Activated B cell treated with CpG ODN at 0.5 μM for 24 hours (primary cell): ENCODE measurements at regions not wholly inside any gene's neighbourhood (a gene's known extent, or its start where the extent isn't known, plus 50 kb on each side); places are given as distances from the start of the nearest gene placed in this dataset.

ENCODE experiments used
- ATAC-seq: fragments of 200-7000 bp; cut with Tn5 transposase; one replicate; pipeline ENCODE4 v1.10.0; 2021; ENCODE audit warnings: low read depth, mild to moderate bottlenecking, moderate library complexity
- CTCF ChIA-PET: fragments of 350-600 bp; sonication (Branson Sonifier 250); formaldehyde crosslinking; loops from one replicate; lab custom pipeline; 2021; ENCODE audit warnings: antibody characterized with exemption; lab: Charles Lee
- POLR2A ChIA-PET: fragments of 350-600 bp; sonication (Branson Sonifier 250); formaldehyde crosslinking; loops from one replicate; lab custom pipeline; 2021; ENCODE audit warnings: antibody characterized with exemption; lab: Charles Lee
- DNase-seq: peaks from one replicate; pipeline ENCODE4 v3.0.0; 2022
- H3K27ac Mint-ChIP-seq: one replicate; pipeline ENCODE4 v1.8.0; 2020; ENCODE audit warnings: mixed read lengths
- H3K27me3 Mint-ChIP-seq: one replicate; pipeline ENCODE4 v1.8.0; 2021; ENCODE audit warnings: mixed read lengths
- H3K36me3 Mint-ChIP-seq: one replicate; pipeline ENCODE4 v1.8.0; 2021; ENCODE audit warnings: low read depth, mixed read lengths
- H3K4me1 Mint-ChIP-seq: one replicate; pipeline ENCODE4 v1.8.0; 2021; ENCODE audit warnings: mixed read lengths
- H3K4me3 Mint-ChIP-seq: one replicate; pipeline ENCODE4 v1.8.0; 2020; ENCODE audit warnings: mild to moderate bottlenecking, mixed read lengths
- H3K9me3 Mint-ChIP-seq: one replicate; pipeline ENCODE4 v1.8.0; 2020; ENCODE audit warnings: mixed read lengths
- intact Hi-C: fragments of 100-400 bp; cut with micrococcal nuclease; formaldehyde crosslinking; loops from one replicate; pipeline ENCODE4 v1.15.1; 2024
- TF ChIP-seq, protein P1 (sequence below): fragments of 200-600 bp; IDR thresholded peaks from one replicate; pipeline ENCODE4 v1.8.0; 2022; ENCODE audit warnings: antibody characterized with exemption, mild to moderate bottlenecking

DNA sequence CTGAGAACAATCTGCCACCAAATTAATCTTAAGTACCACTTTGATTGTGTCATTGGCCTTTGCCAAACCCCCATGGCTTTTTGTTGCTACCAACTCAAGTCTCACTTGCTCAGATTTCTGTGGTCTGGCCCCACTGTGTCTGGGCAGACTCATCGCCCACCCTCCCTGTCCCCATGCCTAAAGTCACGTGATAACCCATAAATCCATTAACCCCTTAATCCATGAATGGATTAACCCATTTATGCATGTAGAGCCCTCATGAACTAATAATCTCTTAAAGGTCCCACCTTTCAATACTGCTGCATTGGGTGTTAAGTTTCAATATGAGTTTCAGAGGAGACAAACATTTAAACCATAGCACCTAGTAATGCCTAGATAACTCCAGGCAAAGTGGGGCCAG lies 78.5 kb upstream of the BLTP1 start:
- no peaks in the 10 kb centered on the region for H3K9me3 Mint-ChIP-seq
- CTCF ChIA-PET: no interaction called here
- no peak for DNase-seq

DNA sequence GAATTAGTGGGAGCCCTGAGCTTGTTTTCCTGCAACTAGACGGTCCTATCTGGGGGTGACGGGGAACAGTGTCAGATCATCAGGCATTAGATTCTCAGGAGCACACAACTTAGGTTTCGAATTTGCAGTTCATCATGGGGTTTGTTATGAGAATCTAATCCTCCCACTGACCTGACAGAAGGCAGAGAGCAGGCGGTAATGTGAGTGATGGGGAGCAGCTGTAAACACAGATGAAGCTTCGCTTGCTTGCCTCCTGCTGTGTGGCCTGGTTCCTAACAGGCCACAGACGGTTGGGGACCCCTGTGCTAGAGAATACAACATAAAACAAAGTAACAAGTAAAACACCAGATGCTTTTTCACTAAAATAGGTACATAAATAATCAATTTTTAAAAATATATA lies 86.2 kb upstream of the BLTP1 start:
- Mint-ChIP-seq H3K27me3 (no peaks in the 10 kb centered on the region), H3K27ac (no peak overlapping the region), H3K36me3 (no peaks in the 10 kb centered on the region), H3K4me1 (no peaks in the 10 kb centered on the region), H3K9me3 (no peaks in the 10 kb centered on the region), H3K4me3 (no peak overlapping the region)
- no peak for DNase-seq
- no peak for ATAC-seq
- ChIA-PET POLR2A (no interaction called here), CTCF (no interaction called here)
- intact Hi-C loops: no loop called here
- TF ChIP-seq, protein P1, sequence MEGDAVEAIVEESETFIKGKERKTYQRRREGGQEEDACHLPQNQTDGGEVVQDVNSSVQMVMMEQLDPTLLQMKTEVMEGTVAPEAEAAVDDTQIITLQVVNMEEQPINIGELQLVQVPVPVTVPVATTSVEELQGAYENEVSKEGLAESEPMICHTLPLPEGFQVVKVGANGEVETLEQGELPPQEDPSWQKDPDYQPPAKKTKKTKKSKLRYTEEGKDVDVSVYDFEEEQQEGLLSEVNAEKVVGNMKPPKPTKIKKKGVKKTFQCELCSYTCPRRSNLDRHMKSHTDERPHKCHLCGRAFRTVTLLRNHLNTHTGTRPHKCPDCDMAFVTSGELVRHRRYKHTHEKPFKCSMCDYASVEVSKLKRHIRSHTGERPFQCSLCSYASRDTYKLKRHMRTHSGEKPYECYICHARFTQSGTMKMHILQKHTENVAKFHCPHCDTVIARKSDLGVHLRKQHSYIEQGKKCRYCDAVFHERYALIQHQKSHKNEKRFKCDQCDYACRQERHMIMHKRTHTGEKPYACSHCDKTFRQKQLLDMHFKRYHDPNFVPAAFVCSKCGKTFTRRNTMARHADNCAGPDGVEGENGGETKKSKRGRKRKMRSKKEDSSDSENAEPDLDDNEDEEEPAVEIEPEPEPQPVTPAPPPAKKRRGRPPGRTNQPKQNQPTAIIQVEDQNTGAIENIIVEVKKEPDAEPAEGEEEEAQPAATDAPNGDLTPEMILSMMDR: no peak

More for the DNA sequence above, 78.5 kb upstream of the BLTP1 start:
- no peak for ATAC-seq
- POLR2A ChIA-PET: no interaction called here
- TF ChIP-seq, protein P1: no peak
- Mint-ChIP-seq H3K27ac (no peak overlapping the region), H3K36me3 (no peaks in the 10 kb centered on the region), H3K4me3 (no peak overlapping the region), H3K4me1 (no peaks in the 10 kb centered on the region), H3K27me3 (peaks cover 8% of the 10 kb centered on the region)
- intact Hi-C loops: no loop called here

DNA sequence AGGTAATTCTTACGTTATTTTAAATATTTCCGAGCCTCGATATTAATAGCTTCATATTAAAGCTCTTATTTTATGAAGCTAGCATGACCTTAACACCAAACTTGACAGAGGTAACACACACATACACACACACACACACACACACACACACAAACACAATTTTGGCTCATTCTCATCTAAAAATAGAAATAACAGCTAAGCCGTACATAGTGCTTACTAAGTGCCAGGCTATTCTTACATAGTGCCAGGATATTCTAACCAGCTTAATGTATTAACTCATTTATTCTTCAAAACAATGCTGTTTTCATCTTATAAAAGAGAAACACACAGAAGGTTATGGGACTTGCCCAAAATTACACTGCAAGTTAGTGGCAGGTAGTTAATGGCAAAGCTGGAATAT lies 87.0 kb upstream of the BLTP1 start:
- Mint-ChIP-seq H3K27ac (no peak overlapping the region), H3K9me3 (no peaks in the 10 kb centered on the region), H3K4me3 (no peak overlapping the region), H3K36me3 (no peaks in the 10 kb centered on the region), H3K27me3 (no peaks in the 10 kb centered on the region), H3K4me1 (no peaks in the 10 kb centered on the region)
- ChIA-PET CTCF (no interaction called here), POLR2A (no interaction called here)
- ATAC-seq (no peak), DNase-seq (no peak)
- intact Hi-C loops: no loop called here
- TF ChIP-seq, protein P1: no peak

DNA sequence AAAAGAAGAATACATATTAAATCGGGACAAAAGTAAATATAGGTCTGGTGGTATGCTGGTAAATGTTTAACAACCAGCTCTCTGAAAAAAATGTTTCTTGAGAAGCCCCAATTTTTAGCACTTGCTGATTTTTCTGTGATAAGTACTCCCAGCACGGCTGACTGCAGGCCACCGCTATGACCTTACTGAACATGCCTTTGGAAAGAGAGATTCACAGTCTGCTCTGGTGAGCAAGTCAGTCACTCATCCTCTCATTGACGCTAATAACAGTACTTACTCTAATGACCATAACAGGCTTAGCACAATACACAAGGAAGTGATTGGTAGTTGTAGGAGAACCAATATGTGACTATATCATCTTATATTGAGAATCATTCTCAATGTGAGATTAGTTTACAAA lies 98.9 kb upstream of the BLTP1 start:
- CTCF ChIA-PET: no interaction called here
- POLR2A ChIA-PET: no interaction called here

DNA sequence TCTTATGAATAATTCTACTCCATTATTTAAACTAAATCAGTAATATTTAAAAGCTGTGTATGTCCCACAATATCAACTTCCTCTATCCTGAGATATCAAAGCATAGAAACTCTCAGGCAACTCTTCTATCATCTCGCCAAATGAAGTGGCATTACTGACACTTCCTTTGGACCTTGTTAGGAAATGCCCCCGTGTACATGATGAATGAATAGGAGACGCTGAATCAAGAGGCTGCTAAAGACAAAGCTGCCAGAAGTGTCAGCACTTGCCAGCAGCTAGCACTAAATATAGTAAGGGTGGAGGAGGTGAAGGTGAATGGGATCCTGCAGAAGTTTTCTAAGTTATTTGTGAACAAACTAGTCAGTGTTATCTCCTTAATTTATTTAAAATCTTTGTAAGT lies 99.5 kb upstream of the BLTP1 start:
- intact Hi-C loops: no loop called here
- no peak overlapping the region for H3K27ac Mint-ChIP-seq
- ChIA-PET POLR2A (no interaction called here), CTCF (no interaction called here)
- no peak overlapping the region for H3K4me3 Mint-ChIP-seq
- DNase-seq (no peak), ATAC-seq (no peak)
- H3K27me3 Mint-ChIP-seq: peaks cover 10% of the 10 kb centered on the region
- no peaks in the 10 kb centered on the region for H3K36me3 Mint-ChIP-seq
- TF ChIP-seq, protein P1: no peak
- no peaks in the 10 kb centered on the region for H3K4me1 Mint-ChIP-seq
- no peaks in the 10 kb centered on the region for H3K9me3 Mint-ChIP-seq

More for the DNA sequence above, 98.9 kb upstream of the BLTP1 start:
- Mint-ChIP-seq H3K27ac (no peak overlapping the region), H3K9me3 (no peaks in the 10 kb centered on the region), H3K4me1 (no peaks in the 10 kb centered on the region), H3K36me3 (no peaks in the 10 kb centered on the region), H3K27me3 (peaks cover 10% of the 10 kb centered on the region), H3K4me3 (no peak overlapping the region)
- ATAC-seq: no peak
- no peak for DNase-seq
- TF ChIP-seq, protein P1: no peak
- intact Hi-C loops: no loop called here
